ENCODE measurements at regions not wholly inside any gene's neighbourhood (a gene's known extent, or its start where the extent isn't known, plus 50 kb on each side); places are given as distances from the start of the nearest gene placed in this dataset.

DNA sequence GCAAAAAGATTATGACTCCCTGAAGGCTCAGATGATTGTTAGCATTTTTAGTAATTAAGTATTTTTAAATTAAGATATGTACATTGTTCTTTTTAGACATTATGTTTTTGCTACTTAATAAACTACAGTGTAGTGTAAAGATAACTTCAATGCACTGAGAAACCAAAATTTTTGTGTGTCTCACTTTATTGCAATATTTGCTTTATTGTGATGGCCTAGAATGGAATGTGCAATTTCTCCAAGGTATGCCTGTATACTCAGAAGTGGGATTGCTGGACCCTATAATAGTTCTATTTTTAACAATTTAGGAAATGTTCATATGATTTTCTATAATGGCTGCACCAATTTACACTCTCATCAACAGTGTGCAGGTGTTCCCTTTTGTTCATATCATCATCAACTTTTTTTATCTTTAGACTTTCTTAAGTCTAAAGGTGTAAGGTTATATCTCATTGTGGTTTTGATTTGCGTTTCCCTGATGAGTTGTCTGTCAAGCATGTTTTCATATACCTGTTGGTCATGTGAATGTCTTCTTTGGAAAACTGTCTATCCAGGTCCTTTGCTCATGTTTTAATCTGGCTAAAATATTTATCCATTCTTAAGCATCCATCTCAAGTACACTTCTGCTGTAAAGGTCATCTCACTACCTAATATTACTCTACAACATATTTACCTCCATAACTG is 1323.5 kb upstream of the LRRTM3 start:
- in situ Hi-C loops (cut with MboI; ENCODE audit: low sequenced_read_pairs, unreplicated experiment), result no loop called here
- TF ChIP-seq CTCF (IDR thresholded peaks at IDR 0.05; ENCODE audit: borderline replicate concordance, control extremely low read depth, extremely low read depth, insufficient read depth, missing control alignments), result no peak
- DNase-seq (ENCODE audit: low spot score), result no peak

- no peak for TF ChIP-seq CTCF (IDR thresholded peaks at IDR 0.05; ENCODE audit: borderline replicate concordance, control extremely low read depth, extremely low read depth, insufficient read depth, missing control alignments)
- DNase-seq (ENCODE audit: low spot score), result no peak
- in situ Hi-C loops (cut with MboI; ENCODE audit: low sequenced_read_pairs, unreplicated experiment), result no loop called here
Measured at GRCh38 chr10:65611592-65611991, 1314.2 kb upstream of the LRRTM3 start.

GRCh38 chr10:65614956-65615565 is 1310.8 kb upstream of the LRRTM3 start:
- no peak for DNase-seq (ENCODE audit: low spot score)
- in situ Hi-C loops (cut with MboI; ENCODE audit: low sequenced_read_pairs, unreplicated experiment), result no loop called here
- TF ChIP-seq CTCF (IDR thresholded peaks at IDR 0.05; ENCODE audit: borderline replicate concordance, control extremely low read depth, extremely low read depth, insufficient read depth, missing control alignments), result no peak

GRCh38 chr10:65618126-65618525 is 1307.7 kb upstream of the LRRTM3 start:
- TF ChIP-seq CTCF (IDR thresholded peaks at IDR 0.05; ENCODE audit: borderline replicate concordance, control extremely low read depth, extremely low read depth, insufficient read depth, missing control alignments), result no peak
- in situ Hi-C loops (cut with MboI; ENCODE audit: low sequenced_read_pairs, unreplicated experiment), result no loop called here
- no peak for DNase-seq (ENCODE audit: low spot score)

- no peak for DNase-seq (ENCODE audit: low spot score)
- no peak for TF ChIP-seq CTCF (IDR thresholded peaks at IDR 0.05; ENCODE audit: borderline replicate concordance, control extremely low read depth, extremely low read depth, insufficient read depth, missing control alignments)
- in situ Hi-C loops (cut with MboI; ENCODE audit: low sequenced_read_pairs, unreplicated experiment), result no loop called here
Measured at GRCh38 chr10:65620404-65621048, 1305.3 kb upstream of the LRRTM3 start.

DNA sequence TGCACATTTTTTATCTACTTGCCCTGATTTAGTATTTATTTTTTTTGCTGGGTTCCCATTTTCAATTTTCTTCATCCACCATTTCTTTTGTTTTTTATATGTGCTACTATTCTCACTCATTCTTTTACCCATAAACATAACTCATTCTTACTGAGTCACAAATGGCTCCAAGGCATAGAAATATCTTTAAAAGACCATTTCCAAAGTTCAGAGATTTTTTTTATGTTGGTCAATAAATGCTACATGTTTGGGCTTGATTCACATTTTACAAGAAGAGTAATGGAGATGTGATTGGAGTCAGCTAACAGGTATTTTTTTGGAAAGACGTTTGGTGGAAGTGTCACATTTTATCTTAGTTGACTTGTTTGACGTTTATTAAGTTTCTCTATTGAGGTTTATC is 1303.2 kb upstream of the LRRTM3 start:
- no peak for DNase-seq (ENCODE audit: low spot score)
- TF ChIP-seq CTCF (IDR thresholded peaks at IDR 0.05; ENCODE audit: borderline replicate concordance, control extremely low read depth, extremely low read depth, insufficient read depth, missing control alignments), result no peak
- in situ Hi-C loops (cut with MboI; ENCODE audit: low sequenced_read_pairs, unreplicated experiment), result no loop called here

Measured in GM13976 (cell line).